ENCODE measurements at regions not wholly inside any gene's neighbourhood (a gene's known extent, or its start where the extent isn't known, plus 50 kb on each side); places are given as distances from the start of the nearest gene placed in this dataset.

DNA sequence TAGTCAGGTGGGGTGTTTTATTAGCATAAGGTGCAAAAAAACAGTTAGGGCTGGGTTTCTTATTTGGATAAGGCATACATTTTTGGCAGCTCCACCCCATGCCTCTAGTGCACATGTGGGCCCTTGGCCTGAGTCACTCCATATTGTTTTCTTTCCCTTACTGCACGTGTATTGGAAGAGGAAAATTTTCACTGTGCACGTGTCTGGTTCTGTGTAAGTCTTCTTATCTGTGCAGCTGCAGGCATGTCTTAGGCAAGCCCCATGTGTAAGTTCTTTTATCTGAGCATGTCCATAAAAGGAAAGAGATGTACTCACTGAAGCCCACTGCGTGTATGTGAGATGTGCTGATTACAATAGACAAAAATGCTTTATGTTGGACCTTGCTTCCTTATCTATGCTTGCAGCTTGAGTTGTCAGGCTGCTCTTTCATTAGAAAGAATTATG is 540.3 kb upstream of the IGFBP3 start:
- TF ChIP-seq, protein P1, sequence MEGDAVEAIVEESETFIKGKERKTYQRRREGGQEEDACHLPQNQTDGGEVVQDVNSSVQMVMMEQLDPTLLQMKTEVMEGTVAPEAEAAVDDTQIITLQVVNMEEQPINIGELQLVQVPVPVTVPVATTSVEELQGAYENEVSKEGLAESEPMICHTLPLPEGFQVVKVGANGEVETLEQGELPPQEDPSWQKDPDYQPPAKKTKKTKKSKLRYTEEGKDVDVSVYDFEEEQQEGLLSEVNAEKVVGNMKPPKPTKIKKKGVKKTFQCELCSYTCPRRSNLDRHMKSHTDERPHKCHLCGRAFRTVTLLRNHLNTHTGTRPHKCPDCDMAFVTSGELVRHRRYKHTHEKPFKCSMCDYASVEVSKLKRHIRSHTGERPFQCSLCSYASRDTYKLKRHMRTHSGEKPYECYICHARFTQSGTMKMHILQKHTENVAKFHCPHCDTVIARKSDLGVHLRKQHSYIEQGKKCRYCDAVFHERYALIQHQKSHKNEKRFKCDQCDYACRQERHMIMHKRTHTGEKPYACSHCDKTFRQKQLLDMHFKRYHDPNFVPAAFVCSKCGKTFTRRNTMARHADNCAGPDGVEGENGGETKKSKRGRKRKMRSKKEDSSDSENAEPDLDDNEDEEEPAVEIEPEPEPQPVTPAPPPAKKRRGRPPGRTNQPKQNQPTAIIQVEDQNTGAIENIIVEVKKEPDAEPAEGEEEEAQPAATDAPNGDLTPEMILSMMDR (conservative IDR thresholded peaks at IDR 0.05; ENCODE audit: low read depth in 2 of 2) = no peak
- TF ChIP-seq EZH2 (IDR thresholded peaks at IDR 0.05; ENCODE audit: low read depth, unreplicated experiment) = no peak
- TF ChIP-seq EZH2phosphoT487 (IDR thresholded peaks at IDR 0.05; ENCODE audit: unreplicated experiment) = no peak
- TF ChIP-seq JUNB (IDR thresholded peaks at IDR 0.05; ENCODE audit: unreplicated experiment) = no peak
- TF ChIP-seq, protein P2, sequence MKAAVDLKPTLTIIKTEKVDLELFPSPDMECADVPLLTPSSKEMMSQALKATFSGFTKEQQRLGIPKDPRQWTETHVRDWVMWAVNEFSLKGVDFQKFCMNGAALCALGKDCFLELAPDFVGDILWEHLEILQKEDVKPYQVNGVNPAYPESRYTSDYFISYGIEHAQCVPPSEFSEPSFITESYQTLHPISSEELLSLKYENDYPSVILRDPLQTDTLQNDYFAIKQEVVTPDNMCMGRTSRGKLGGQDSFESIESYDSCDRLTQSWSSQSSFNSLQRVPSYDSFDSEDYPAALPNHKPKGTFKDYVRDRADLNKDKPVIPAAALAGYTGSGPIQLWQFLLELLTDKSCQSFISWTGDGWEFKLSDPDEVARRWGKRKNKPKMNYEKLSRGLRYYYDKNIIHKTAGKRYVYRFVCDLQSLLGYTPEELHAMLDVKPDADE (IDR thresholded peaks at IDR 0.05) = no peak
- TF ChIP-seq REST (IDR thresholded peaks at IDR 0.05; ENCODE audit: unreplicated experiment) = no peak
- TF ChIP-seq POLR2AphosphoS5 (IDR thresholded peaks at IDR 0.05; ENCODE audit: low read depth) = no peak
- no peak for TF ChIP-seq CREB1 (CRISPR knock-in tag; IDR thresholded peaks at IDR 0.05; ENCODE audit: low read depth)
- TF ChIP-seq ZNF114 (CRISPR knock-in tag; IDR thresholded peaks at IDR 0.05) = no peak
